ENCODE measurements at regions not wholly inside any gene's neighbourhood (a gene's known extent, or its start where the extent isn't known, plus 50 kb on each side); places are given as distances from the start of the nearest gene placed in this dataset.
"Not testable (repeated sequence)": the region's sequence is repeated elsewhere in the genome, so short reads cannot be mapped to it uniquely, and the experiment has no call there.

- not testable (repeated sequence) for H3K27me3 ChIP-seq (ENCODE audit: insufficient read depth, low read length, poor library complexity); H3K79me2 ChIP-seq (ENCODE audit: control insufficient read depth, insufficient read depth, low read length); H3K4me3 ChIP-seq (ENCODE audit: low read length); H4K5ac ChIP-seq (ENCODE audit: low read length); H2BK15ac ChIP-seq (replicated peaks; ENCODE audit: low read depth); H3K27ac ChIP-seq (ENCODE audit: low read depth, low read length); H3K9ac ChIP-seq (ENCODE audit: low read length); H3K18ac ChIP-seq (ENCODE audit: low read length); H4K8ac ChIP-seq (ENCODE audit: low read depth, low read length); H3K4me1 ChIP-seq (ENCODE audit: control insufficient read depth, low read depth, low read length); H3K56ac ChIP-seq (ENCODE audit: low read length); H3K23ac ChIP-seq (ENCODE audit: low read length); H3K79me1 ChIP-seq (ENCODE audit: low read length); H2BK5ac ChIP-seq (ENCODE audit: low read length); H2AK5ac ChIP-seq (ENCODE audit: low read length); H3K4me2 ChIP-seq (ENCODE audit: low read length); H3K4ac ChIP-seq (ENCODE audit: low read depth, low read length); H2BK120ac ChIP-seq (ENCODE audit: low read depth, low read length); H3K36me3 ChIP-seq (ENCODE audit: control insufficient read depth, insufficient read depth, low read length)
- peak; percentile 81 for DNase-seq
Measured at GRCh38 chr6:71007298-71007697, 50.4 kb upstream of the B3GAT2 start.

GRCh38 chr6:71011871-71012371, 55.1 kb upstream of the B3GAT2 start:
- H3K4me1 ChIP-seq (ENCODE audit: control insufficient read depth, low read depth, low read length), result no peaks in the 10 kb centered on the region
- no CpG with 5 or more reads among the region's 1 CpG for WGBS (ENCODE audit: extremely low coverage, insufficient coverage, low lambda C conversion rate)
- no peak overlapping the region for H2AK5ac ChIP-seq (ENCODE audit: low read length)
- H3K4me3 ChIP-seq (ENCODE audit: low read length), result no peak overlapping the region
- no peak overlapping the region for H3K23ac ChIP-seq (ENCODE audit: low read length)
- no peak overlapping the region for H4K8ac ChIP-seq (ENCODE audit: low read depth, low read length)
- H3K79me2 ChIP-seq (ENCODE audit: control insufficient read depth, insufficient read depth, low read length), result no peaks in the 10 kb centered on the region
- no peak overlapping the region for H3K4me2 ChIP-seq (ENCODE audit: low read length)
- no peak overlapping the region for H2BK120ac ChIP-seq (ENCODE audit: low read depth, low read length)
- no peak overlapping the region for H3K9ac ChIP-seq (ENCODE audit: low read length)
- H4K5ac ChIP-seq (ENCODE audit: low read length), result no peak overlapping the region
- H3K27me3 ChIP-seq (ENCODE audit: insufficient read depth, low read length, poor library complexity), result no peaks in the 10 kb centered on the region
- H3K56ac ChIP-seq (ENCODE audit: low read length), result no peak overlapping the region
- H3K18ac ChIP-seq (ENCODE audit: low read length), result no peak overlapping the region
- H3K36me3 ChIP-seq (ENCODE audit: control insufficient read depth, insufficient read depth, low read length), result no peaks in the 10 kb centered on the region
- no peak for DNase-seq
- no peaks in the 10 kb centered on the region for H3K79me1 ChIP-seq (ENCODE audit: low read length)
- no peak overlapping the region for H3K27ac ChIP-seq (ENCODE audit: low read depth, low read length)
- H3K4ac ChIP-seq (ENCODE audit: low read depth, low read length), result no peak overlapping the region
- H2BK15ac ChIP-seq (replicated peaks; ENCODE audit: low read depth), result no peak overlapping the region
- H2BK5ac ChIP-seq (ENCODE audit: low read length), result no peak overlapping the region

- no peak overlapping the region for H3K4me2 ChIP-seq (ENCODE audit: low read length)
- no peaks in the 10 kb centered on the region for H3K79me1 ChIP-seq (ENCODE audit: low read length)
- no peak overlapping the region for H3K4me3 ChIP-seq (ENCODE audit: low read length)
- H4K5ac ChIP-seq (ENCODE audit: low read length), result no peak overlapping the region
- no peaks in the 10 kb centered on the region for H3K79me2 ChIP-seq (ENCODE audit: control insufficient read depth, insufficient read depth, low read length)
- no peaks in the 10 kb centered on the region for H3K27me3 ChIP-seq (ENCODE audit: insufficient read depth, low read length, poor library complexity)
- no peak overlapping the region for H3K9ac ChIP-seq (ENCODE audit: low read length)
- H3K4ac ChIP-seq (ENCODE audit: low read depth, low read length), result no peak overlapping the region
- H2BK5ac ChIP-seq (ENCODE audit: low read length), result no peak overlapping the region
- H2BK15ac ChIP-seq (replicated peaks; ENCODE audit: low read depth), result no peak overlapping the region
- H3K23ac ChIP-seq (ENCODE audit: low read length), result no peak overlapping the region
- no peak overlapping the region for H2BK120ac ChIP-seq (ENCODE audit: low read depth, low read length)
- no peak overlapping the region for H3K56ac ChIP-seq (ENCODE audit: low read length)
- peak; percentile 76 for DNase-seq
- no peak overlapping the region for H3K18ac ChIP-seq (ENCODE audit: low read length)
- H3K4me1 ChIP-seq (ENCODE audit: control insufficient read depth, low read depth, low read length), result no peaks in the 10 kb centered on the region
- no peaks in the 10 kb centered on the region for H3K36me3 ChIP-seq (ENCODE audit: control insufficient read depth, insufficient read depth, low read length)
- H4K8ac ChIP-seq (ENCODE audit: low read depth, low read length), result no peak overlapping the region
- H3K27ac ChIP-seq (ENCODE audit: low read depth, low read length), result no peak overlapping the region
- no peak overlapping the region for H2AK5ac ChIP-seq (ENCODE audit: low read length)
- WGBS (ENCODE audit: extremely low coverage, insufficient coverage, low lambda C conversion rate), result no CpG with 5 or more reads among the region's 5 CpGs
Measured at GRCh38 chr6:71012866-71013469, 56.1 kb upstream of the B3GAT2 start.

- Histone ChIP-seq H3K56ac (ENCODE audit: low read length) (no peak overlapping the region), H3K23ac (ENCODE audit: low read length) (no peak overlapping the region), H3K4me3 (ENCODE audit: low read length) (no peak overlapping the region), H3K36me3 (ENCODE audit: control insufficient read depth, insufficient read depth, low read length) (no peaks in the 10 kb centered on the region), H4K5ac (ENCODE audit: low read length) (no peak overlapping the region), H3K4me1 (ENCODE audit: control insufficient read depth, low read depth, low read length) (no peaks in the 10 kb centered on the region), H3K27me3 (ENCODE audit: insufficient read depth, low read length, poor library complexity) (no peaks in the 10 kb centered on the region), H3K9ac (ENCODE audit: low read length) (no peak overlapping the region), H3K27ac (ENCODE audit: low read depth, low read length) (no peak overlapping the region), H4K8ac (ENCODE audit: low read depth, low read length) (no peak overlapping the region), H3K79me2 (ENCODE audit: control insufficient read depth, insufficient read depth, low read length) (no peaks in the 10 kb centered on the region), H2BK15ac (replicated peaks; ENCODE audit: low read depth) (no peak overlapping the region), H3K4ac (ENCODE audit: low read depth, low read length) (no peak overlapping the region), H3K79me1 (ENCODE audit: low read length) (no peaks in the 10 kb centered on the region), H2AK5ac (ENCODE audit: low read length) (no peak overlapping the region), H2BK5ac (ENCODE audit: low read length) (no peak overlapping the region), H3K18ac (ENCODE audit: low read length) (no peak overlapping the region), H2BK120ac (ENCODE audit: low read depth, low read length) (no peak overlapping the region), H3K4me2 (ENCODE audit: low read length) (no peak overlapping the region)
- no peak for DNase-seq
Measured at GRCh38 chr6:71015392-71015791, 58.5 kb upstream of the B3GAT2 start.

GRCh38 chr6:71028236-71028876, 71.5 kb upstream of the B3GAT2 start:
- H3K27ac ChIP-seq (ENCODE audit: low read depth, low read length), result peak overlapping the region; percentile 34

GRCh38 chr6:71028877-71029252, 72.0 kb upstream of the B3GAT2 start:
- WGBS (ENCODE audit: extremely low coverage, insufficient coverage, low lambda C conversion rate), result no CpG with 5 or more reads among the region's 4 CpGs
- Histone ChIP-seq H3K4me1 (ENCODE audit: control insufficient read depth, low read depth, low read length) (no peaks in the 10 kb centered on the region), H4K5ac (ENCODE audit: low read length) (no peak overlapping the region), H3K79me2 (ENCODE audit: control insufficient read depth, insufficient read depth, low read length) (no peaks in the 10 kb centered on the region), H2BK5ac (ENCODE audit: low read length) (no peak overlapping the region), H3K27ac (ENCODE audit: low read depth, low read length) (peak overlapping the region; percentile 34), H3K36me3 (ENCODE audit: control insufficient read depth, insufficient read depth, low read length) (no peaks in the 10 kb centered on the region), H2AK5ac (ENCODE audit: low read length) (no peak overlapping the region), H3K4ac (ENCODE audit: low read depth, low read length) (no peak overlapping the region), H3K4me3 (ENCODE audit: low read length) (no peak overlapping the region), H3K18ac (ENCODE audit: low read length) (no peak overlapping the region), H4K8ac (ENCODE audit: low read depth, low read length) (no peak overlapping the region), H3K79me1 (ENCODE audit: low read length) (no peaks in the 10 kb centered on the region), H2BK120ac (ENCODE audit: low read depth, low read length) (no peak overlapping the region), H3K23ac (ENCODE audit: low read length) (no peak overlapping the region), H3K4me2 (ENCODE audit: low read length) (no peak overlapping the region), H3K9ac (ENCODE audit: low read length) (no peak overlapping the region), H3K56ac (ENCODE audit: low read length) (peak overlapping the region; percentile 1), H3K27me3 (ENCODE audit: insufficient read depth, low read length, poor library complexity) (no peaks in the 10 kb centered on the region), H2BK15ac (replicated peaks; ENCODE audit: low read depth) (no peak overlapping the region)
- DNase-seq, result peak; percentile 25

More at GRCh38 chr6:71028236-71028876, 71.5 kb upstream of the B3GAT2 start:
- Histone ChIP-seq H2BK5ac (ENCODE audit: low read length) (peak overlapping the region; percentile 17), H2BK120ac (ENCODE audit: low read depth, low read length) (no peak overlapping the region), H2AK5ac (ENCODE audit: low read length) (no peak overlapping the region), H3K4ac (ENCODE audit: low read depth, low read length) (no peak overlapping the region), H3K18ac (ENCODE audit: low read length) (peak overlapping the region; percentile 29), H3K9ac (ENCODE audit: low read length) (no peak overlapping the region), H3K79me1 (ENCODE audit: low read length) (no peaks in the 10 kb centered on the region), H3K79me2 (ENCODE audit: control insufficient read depth, insufficient read depth, low read length) (no peaks in the 10 kb centered on the region), H3K4me1 (ENCODE audit: control insufficient read depth, low read depth, low read length) (no peaks in the 10 kb centered on the region), H3K4me3 (ENCODE audit: low read length) (no peak overlapping the region), H3K4me2 (ENCODE audit: low read length) (no peak overlapping the region), H3K23ac (ENCODE audit: low read length) (no peak overlapping the region), H4K5ac (ENCODE audit: low read length) (peak overlapping the region; percentile 23), H3K36me3 (ENCODE audit: control insufficient read depth, insufficient read depth, low read length) (no peaks in the 10 kb centered on the region), H3K27me3 (ENCODE audit: insufficient read depth, low read length, poor library complexity) (no peaks in the 10 kb centered on the region), H3K56ac (ENCODE audit: low read length) (peak overlapping the region; percentile 50), H4K8ac (ENCODE audit: low read depth, low read length) (no peak overlapping the region), H2BK15ac (replicated peaks; ENCODE audit: low read depth) (no peak overlapping the region)
- DNase-seq, result peak; percentile 66
- no CpG with 5 or more reads among the region's 7 CpGs for WGBS (ENCODE audit: extremely low coverage, insufficient coverage, low lambda C conversion rate)
